SK-N-SH treated with all-trans-retinoic acid at 6 μM for 48 hours (cell line): ENCODE measurements at regions not wholly inside any gene's neighbourhood (a gene's known extent, or its start where the extent isn't known, plus 50 kb on each side); places are given as distances from the start of the nearest gene placed in this dataset.
"Not testable (repeated sequence)": the region's sequence is repeated elsewhere in the genome, so short reads cannot be mapped to it uniquely, and the experiment has no call there.

Experiments used
- ATAC-seq: fragments of 200-7000 bp; cut with Tn5 transposase; 3 replicates; pipeline ENCODE4 v1.9.1; 2020; ENCODE audit warnings: mild to moderate bottlenecking, moderate library complexity
- ARNTL ChIP-seq: fragments of 450-650 bp; formaldehyde crosslinking; IDR thresholded peaks from 2 replicates; pipeline ENCODE4 v1.5.0; 2020; ENCODE audit warnings: low read depth, mild to moderate bottlenecking, moderate library complexity, borderline replicate concordance
- BACH2 ChIP-seq: fragments of 250-450 bp; sonication (Bioruptor Pico); IDR thresholded peaks from 2 replicates; pipeline ENCODE4 v1.9.0; 2021; ENCODE audit warnings: mild to moderate bottlenecking, borderline replicate concordance
- CSDC2 ChIP-seq: fragments of 250-450 bp; sonication (Bioruptor Pico); IDR thresholded peaks from 2 replicates; pipeline ENCODE4 v1.5.0; 2020; ENCODE audit warnings: mild to moderate bottlenecking, moderate library complexity
- ESRRG ChIP-seq: fragments of 250-450 bp; sonication (Bioruptor Pico); IDR thresholded peaks from 2 replicates; pipeline ENCODE4 v1.6.1; 2021; ENCODE audit warnings: mild to moderate bottlenecking
- OSR1 ChIP-seq: fragments of 250-450 bp; sonication (Bioruptor Pico); IDR thresholded peaks from 2 replicates; pipeline ENCODE4 v1.8.0; 2022; ENCODE audit warnings: moderate library complexity, mild to moderate bottlenecking, inconsistent platforms
- PPARA ChIP-seq: fragments of 250-450 bp; sonication (Bioruptor Pico); IDR thresholded peaks from 2 replicates; pipeline ENCODE4 v1.5.0; 2020; ENCODE audit warnings: mild to moderate bottlenecking, borderline replicate concordance
- RARB ChIP-seq: fragments of 250-450 bp; sonication (Bioruptor Pico); IDR thresholded peaks from 2 replicates; pipeline ENCODE4 v1.8.0; 2021; ENCODE audit warnings: mild to moderate bottlenecking, moderate library complexity
- SNAI2 ChIP-seq: fragments of 250-450 bp; sonication (Bioruptor Pico); IDR thresholded peaks from 2 replicates; pipeline ENCODE4 v1.5.0; 2020; ENCODE audit warnings: mild to moderate bottlenecking, moderate library complexity
- TCF4 ChIP-seq: fragments of 250-450 bp; sonication (Bioruptor Pico); IDR thresholded peaks from 2 replicates; pipeline ENCODE4 v1.8.0; 2021; ENCODE audit warnings: mild to moderate bottlenecking, moderate library complexity, borderline replicate concordance
- TOX ChIP-seq: fragments of 250-450 bp; sonication (Bioruptor Pico); IDR thresholded peaks from 2 replicates; pipeline ENCODE4 v1.8.0; 2021; ENCODE audit warnings: mild to moderate bottlenecking, moderate library complexity, borderline replicate concordance
- ZC3H10 ChIP-seq: fragments of 250-450 bp; sonication (Bioruptor Pico); IDR thresholded peaks from 2 replicates; pipeline ENCODE4 v1.5.1; 2021; ENCODE audit warnings: mild to moderate bottlenecking, moderate library complexity
- ZFP3 ChIP-seq: fragments of 250-450 bp; sonication (Bioruptor Pico); IDR thresholded peaks from 2 replicates; pipeline ENCODE4 v1.5.0; 2020; ENCODE audit warnings: mild to moderate bottlenecking, moderate library complexity
- ZFP30 ChIP-seq: fragments of 450-650 bp; formaldehyde crosslinking; IDR thresholded peaks from 2 replicates; pipeline ENCODE4 v1.5.0; 2022; ENCODE audit warnings: mild to moderate bottlenecking, moderate library complexity
- ZNF70 ChIP-seq: fragments of 450-650 bp; formaldehyde crosslinking; IDR thresholded peaks from 2 replicates; pipeline ENCODE4 v1.5.0; 2020; ENCODE audit warnings: mild to moderate bottlenecking, moderate library complexity
- ZNF8 ChIP-seq: fragments of 450-650 bp; formaldehyde crosslinking; IDR thresholded peaks from 2 replicates; pipeline ENCODE4 v1.5.0; 2020; ENCODE audit warnings: mild to moderate bottlenecking, moderate library complexity
- TF ChIP-seq, protein P1 (sequence below): fragments of 250-450 bp; sonication (Bioruptor Pico); IDR thresholded peaks from 2 replicates; pipeline ENCODE4 v1.8.0; 2020; ENCODE audit warnings: mild to moderate bottlenecking, moderate library complexity, borderline replicate concordance
- TF ChIP-seq, protein P2 (sequence below): fragments of 250-450 bp; sonication (Bioruptor Pico); IDR thresholded peaks from 2 replicates; pipeline ENCODE4 v1.5.1; 2021; ENCODE audit warnings: mild to moderate bottlenecking, moderate library complexity
- TF ChIP-seq, protein P3 (sequence below): fragments of 250-450 bp; sonication (Bioruptor Pico); IDR thresholded peaks from 2 replicates; pipeline ENCODE4 v1.5.0; 2020; ENCODE audit warnings: mild to moderate bottlenecking, moderate library complexity
- TF ChIP-seq, protein P4 (sequence below): fragments of 250-450 bp; sonication (Bioruptor Pico); IDR thresholded peaks from 2 replicates; pipeline ENCODE4 v1.8.0; 2021; ENCODE audit warnings: low read depth, mild to moderate bottlenecking, moderate library complexity, borderline replicate concordance

DNA sequence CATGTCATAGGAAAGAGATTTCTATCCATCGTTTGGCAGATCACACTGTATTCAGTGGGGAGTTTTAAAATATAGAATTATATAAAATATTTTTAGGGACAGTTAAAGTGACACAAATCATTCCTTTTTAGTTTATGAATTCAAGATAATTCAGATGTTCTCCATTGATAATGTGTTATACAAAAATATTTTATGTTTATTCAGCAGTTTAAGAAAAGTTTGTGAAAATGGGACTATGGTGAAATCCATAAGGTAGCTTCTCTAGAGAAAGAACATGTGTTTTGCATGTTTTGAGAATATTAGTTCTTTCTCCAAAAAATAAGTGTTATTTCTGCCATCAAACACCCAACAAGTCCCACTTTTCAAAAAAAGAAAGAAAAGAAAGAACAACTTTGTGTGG lies 122.9 kb downstream of the EMB start (continued):
- TF ChIP-seq, protein P1, sequence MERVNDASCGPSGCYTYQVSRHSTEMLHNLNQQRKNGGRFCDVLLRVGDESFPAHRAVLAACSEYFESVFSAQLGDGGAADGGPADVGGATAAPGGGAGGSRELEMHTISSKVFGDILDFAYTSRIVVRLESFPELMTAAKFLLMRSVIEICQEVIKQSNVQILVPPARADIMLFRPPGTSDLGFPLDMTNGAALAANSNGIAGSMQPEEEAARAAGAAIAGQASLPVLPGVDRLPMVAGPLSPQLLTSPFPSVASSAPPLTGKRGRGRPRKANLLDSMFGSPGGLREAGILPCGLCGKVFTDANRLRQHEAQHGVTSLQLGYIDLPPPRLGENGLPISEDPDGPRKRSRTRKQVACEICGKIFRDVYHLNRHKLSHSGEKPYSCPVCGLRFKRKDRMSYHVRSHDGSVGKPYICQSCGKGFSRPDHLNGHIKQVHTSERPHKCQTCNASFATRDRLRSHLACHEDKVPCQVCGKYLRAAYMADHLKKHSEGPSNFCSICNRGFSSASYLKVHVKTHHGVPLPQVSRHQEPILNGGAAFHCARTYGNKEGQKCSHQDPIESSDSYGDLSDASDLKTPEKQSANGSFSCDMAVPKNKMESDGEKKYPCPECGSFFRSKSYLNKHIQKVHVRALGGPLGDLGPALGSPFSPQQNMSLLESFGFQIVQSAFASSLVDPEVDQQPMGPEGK (CRISPR knock-in tag), result no peak
- no peak for TF ChIP-seq ZC3H10 (CRISPR knock-in tag)
- TF ChIP-seq, protein P2, sequence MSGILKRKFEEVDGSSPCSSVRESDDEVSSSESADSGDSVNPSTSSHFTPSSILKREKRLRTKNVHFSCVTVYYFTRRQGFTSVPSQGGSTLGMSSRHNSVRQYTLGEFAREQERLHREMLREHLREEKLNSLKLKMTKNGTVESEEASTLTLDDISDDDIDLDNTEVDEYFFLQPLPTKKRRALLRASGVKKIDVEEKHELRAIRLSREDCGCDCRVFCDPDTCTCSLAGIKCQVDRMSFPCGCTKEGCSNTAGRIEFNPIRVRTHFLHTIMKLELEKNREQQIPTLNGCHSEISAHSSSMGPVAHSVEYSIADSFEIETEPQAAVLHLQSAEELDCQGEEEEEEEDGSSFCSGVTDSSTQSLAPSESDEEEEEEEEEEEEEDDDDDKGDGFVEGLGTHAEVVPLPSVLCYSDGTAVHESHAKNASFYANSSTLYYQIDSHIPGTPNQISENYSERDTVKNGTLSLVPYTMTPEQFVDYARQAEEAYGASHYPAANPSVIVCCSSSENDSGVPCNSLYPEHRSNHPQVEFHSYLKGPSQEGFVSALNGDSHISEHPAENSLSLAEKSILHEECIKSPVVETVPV (CRISPR knock-in tag), result no peak
- no peak for TF ChIP-seq ZFP3 (CRISPR knock-in tag)
- TF ChIP-seq OSR1 (CRISPR knock-in tag), result no peak
- TF ChIP-seq CSDC2 (CRISPR knock-in tag), result no peak
- no peak for TF ChIP-seq ZFP30 (CRISPR knock-in tag)
- TF ChIP-seq PPARA (CRISPR knock-in tag), result no peak
- no peak for TF ChIP-seq ZNF70
- TF ChIP-seq, protein P3, sequence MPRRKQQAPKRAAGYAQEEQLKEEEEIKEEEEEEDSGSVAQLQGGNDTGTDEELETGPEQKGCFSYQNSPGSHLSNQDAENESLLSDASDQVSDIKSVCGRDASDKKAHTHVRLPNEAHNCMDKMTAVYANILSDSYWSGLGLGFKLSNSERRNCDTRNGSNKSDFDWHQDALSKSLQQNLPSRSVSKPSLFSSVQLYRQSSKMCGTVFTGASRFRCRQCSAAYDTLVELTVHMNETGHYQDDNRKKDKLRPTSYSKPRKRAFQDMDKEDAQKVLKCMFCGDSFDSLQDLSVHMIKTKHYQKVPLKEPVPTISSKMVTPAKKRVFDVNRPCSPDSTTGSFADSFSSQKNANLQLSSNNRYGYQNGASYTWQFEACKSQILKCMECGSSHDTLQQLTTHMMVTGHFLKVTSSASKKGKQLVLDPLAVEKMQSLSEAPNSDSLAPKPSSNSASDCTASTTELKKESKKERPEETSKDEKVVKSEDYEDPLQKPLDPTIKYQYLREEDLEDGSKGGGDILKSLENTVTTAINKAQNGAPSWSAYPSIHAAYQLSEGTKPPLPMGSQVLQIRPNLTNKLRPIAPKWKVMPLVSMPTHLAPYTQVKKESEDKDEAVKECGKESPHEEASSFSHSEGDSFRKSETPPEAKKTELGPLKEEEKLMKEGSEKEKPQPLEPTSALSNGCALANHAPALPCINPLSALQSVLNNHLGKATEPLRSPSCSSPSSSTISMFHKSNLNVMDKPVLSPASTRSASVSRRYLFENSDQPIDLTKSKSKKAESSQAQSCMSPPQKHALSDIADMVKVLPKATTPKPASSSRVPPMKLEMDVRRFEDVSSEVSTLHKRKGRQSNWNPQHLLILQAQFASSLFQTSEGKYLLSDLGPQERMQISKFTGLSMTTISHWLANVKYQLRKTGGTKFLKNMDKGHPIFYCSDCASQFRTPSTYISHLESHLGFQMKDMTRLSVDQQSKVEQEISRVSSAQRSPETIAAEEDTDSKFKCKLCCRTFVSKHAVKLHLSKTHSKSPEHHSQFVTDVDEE, result no peak
- TF ChIP-seq, all 23 proteins: peak for 0

DNA sequence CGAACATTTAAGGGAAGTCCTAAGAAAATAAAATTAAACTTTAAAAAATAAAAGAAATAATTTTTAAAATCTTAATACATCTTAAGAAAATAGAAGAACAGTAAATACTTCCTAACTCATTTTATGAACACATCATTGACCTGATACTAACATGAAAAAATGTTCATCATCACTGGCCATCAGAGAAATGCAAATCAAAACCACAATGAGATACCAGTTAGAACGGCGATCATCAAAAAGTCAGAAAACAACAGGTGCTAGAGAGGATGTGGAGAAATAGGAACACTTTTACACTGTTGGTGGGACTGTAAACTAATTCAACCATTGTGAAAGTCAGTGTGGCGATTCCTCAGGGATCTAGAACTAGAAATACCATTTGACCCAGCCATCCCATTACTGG lies 134.6 kb downstream of the EMB start:
- ATAC-seq, result not testable (repeated sequence)

DNA sequence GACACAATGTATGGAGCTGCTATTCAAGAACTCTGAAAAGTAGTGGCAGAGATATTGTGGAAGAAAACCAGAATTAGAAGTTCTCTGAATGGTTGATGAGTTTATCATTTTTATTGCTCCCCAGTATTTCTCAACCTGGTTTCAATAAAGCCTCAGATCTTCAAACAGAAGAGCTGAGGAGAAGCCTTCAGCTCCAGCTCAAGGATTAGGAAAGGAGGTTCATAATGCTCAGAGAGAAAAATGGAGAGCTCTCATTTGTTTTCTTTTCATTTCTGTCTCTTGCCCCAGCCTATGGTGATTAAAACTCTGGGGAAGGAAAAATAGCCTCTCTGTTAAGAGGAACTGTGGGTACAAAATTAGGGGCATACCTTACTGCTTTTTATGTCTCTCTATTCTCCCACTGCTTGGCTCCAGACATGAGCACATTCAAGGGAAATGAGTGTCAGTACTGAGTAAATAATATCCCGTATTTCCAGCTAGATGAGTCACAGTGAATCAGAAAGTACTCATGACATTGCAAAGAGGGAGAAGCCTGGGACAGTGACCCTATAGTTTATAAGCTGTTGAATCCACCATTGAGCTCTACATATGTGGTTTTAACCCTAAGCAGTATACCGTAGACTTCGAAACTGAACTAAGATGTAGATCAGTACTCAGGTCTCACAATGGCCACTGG lies 138.1 kb downstream of the EMB start:
- ATAC-seq, result peak; percentile 60; the same call in 2 of the 3 replicates
- TF ChIP-seq ZNF8 (no peak), BACH2 (CRISPR knock-in tag) (no peak)
- TF ChIP-seq, protein P3, result no peak
- TF ChIP-seq, protein P4, sequence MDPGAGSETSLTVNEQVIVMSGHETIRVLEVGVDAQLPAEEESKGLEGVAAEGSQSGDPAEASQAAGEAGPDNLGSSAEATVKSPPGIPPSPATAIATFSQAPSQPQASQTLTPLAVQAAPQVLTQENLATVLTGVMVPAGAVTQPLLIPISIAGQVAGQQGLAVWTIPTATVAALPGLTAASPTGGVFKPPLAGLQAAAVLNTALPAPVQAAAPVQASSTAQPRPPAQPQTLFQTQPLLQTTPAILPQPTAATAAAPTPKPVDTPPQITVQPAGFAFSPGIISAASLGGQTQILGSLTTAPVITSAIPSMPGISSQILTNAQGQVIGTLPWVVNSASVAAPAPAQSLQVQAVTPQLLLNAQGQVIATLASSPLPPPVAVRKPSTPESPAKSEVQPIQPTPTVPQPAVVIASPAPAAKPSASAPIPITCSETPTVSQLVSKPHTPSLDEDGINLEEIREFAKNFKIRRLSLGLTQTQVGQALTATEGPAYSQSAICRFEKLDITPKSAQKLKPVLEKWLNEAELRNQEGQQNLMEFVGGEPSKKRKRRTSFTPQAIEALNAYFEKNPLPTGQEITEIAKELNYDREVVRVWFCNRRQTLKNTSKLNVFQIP (CRISPR knock-in tag), result no peak

DNA sequence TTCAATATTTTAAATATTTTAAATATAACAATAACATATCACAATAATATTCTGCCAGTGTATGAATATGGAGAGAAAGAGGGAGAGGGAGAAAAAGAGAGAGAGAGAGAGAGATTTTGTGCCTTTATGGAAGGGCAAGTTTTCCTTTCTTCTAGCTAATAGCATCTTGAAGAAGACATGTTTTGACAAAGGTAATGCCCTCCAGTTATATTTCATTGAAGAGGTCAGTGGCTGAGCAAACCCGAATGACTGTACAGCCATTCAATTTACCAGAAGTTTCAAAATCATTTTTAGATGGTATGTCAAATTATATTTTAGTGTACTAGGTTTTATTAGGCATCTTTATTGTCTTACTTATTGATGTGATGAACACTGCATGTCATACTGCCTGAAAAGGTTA lies 139.3 kb downstream of the EMB start:
- TF ChIP-seq TCF4 (no peak), ESRRG (CRISPR knock-in tag) (no peak), RARB (CRISPR knock-in tag) (no peak), OSR1 (CRISPR knock-in tag) (no peak), TOX (no peak), SNAI2 (CRISPR knock-in tag) (no peak), ARNTL (no peak), CSDC2 (CRISPR knock-in tag) (no peak), PPARA (CRISPR knock-in tag) (no peak), ZFP3 (CRISPR knock-in tag) (no peak)
- TF ChIP-seq, protein P4 (CRISPR knock-in tag), result no peak
- TF ChIP-seq, protein P2 (CRISPR knock-in tag), result no peak
- TF ChIP-seq, protein P1 (CRISPR knock-in tag), result no peak
- ATAC-seq, result no peak
